SK-N-SH treated with all-trans-retinoic acid at 6 μM for 48 hours (cell line): ENCODE measurements at regions not wholly inside any gene's neighbourhood (a gene's known extent, or its start where the extent isn't known, plus 50 kb on each side); places are given as distances from the start of the nearest gene placed in this dataset.

ENCODE experiments used
- ATAC-seq: fragments of 200-7000 bp; cut with Tn5 transposase; 3 replicates; pipeline ENCODE4 v1.9.1; 2020; ENCODE audit warnings: mild to moderate bottlenecking, moderate library complexity
- ARNTL ChIP-seq: fragments of 450-650 bp; formaldehyde crosslinking; IDR thresholded peaks from 2 replicates; pipeline ENCODE4 v1.5.0; 2020; ENCODE audit warnings: low read depth, mild to moderate bottlenecking, moderate library complexity, borderline replicate concordance
- BACH2 ChIP-seq: fragments of 250-450 bp; sonication (Bioruptor Pico); IDR thresholded peaks from 2 replicates; pipeline ENCODE4 v1.9.0; 2021; ENCODE audit warnings: mild to moderate bottlenecking, borderline replicate concordance
- CREB5 ChIP-seq: fragments of 250-450 bp; sonication (Bioruptor Pico); IDR thresholded peaks from 2 replicates; pipeline ENCODE4 v1.5.1; 2020; ENCODE audit warnings: low read depth, mild to moderate bottlenecking, moderate library complexity
- CSDC2 ChIP-seq: fragments of 250-450 bp; sonication (Bioruptor Pico); IDR thresholded peaks from 2 replicates; pipeline ENCODE4 v1.5.0; 2020; ENCODE audit warnings: mild to moderate bottlenecking, moderate library complexity
- CSRNP3 ChIP-seq: fragments of 250-450 bp; sonication (Bioruptor Pico); IDR thresholded peaks from 2 replicates; pipeline ENCODE4 v1.5.1; 2021; ENCODE audit warnings: mild to moderate bottlenecking, moderate library complexity
- ESRRG ChIP-seq: fragments of 250-450 bp; sonication (Bioruptor Pico); IDR thresholded peaks from 2 replicates; pipeline ENCODE4 v1.6.1; 2021; ENCODE audit warnings: mild to moderate bottlenecking
- ISL1 ChIP-seq: fragments of 250-450 bp; sonication (Bioruptor Pico); IDR thresholded peaks from 2 replicates; pipeline ENCODE4 v2.1.2; 2022; ENCODE audit warnings: mild to moderate bottlenecking, moderate library complexity
- OSR1 ChIP-seq: fragments of 250-450 bp; sonication (Bioruptor Pico); IDR thresholded peaks from 2 replicates; pipeline ENCODE4 v1.8.0; 2022; ENCODE audit warnings: moderate library complexity, mild to moderate bottlenecking, inconsistent platforms
- POU6F1 ChIP-seq: fragments of 250-450 bp; sonication (Bioruptor Pico); IDR thresholded peaks from 2 replicates; pipeline ENCODE4 v1.8.0; 2021; ENCODE audit warnings: low read depth, mild to moderate bottlenecking, moderate library complexity, borderline replicate concordance
- PPARA ChIP-seq: fragments of 250-450 bp; sonication (Bioruptor Pico); IDR thresholded peaks from 2 replicates; pipeline ENCODE4 v1.5.0; 2020; ENCODE audit warnings: mild to moderate bottlenecking, borderline replicate concordance
- RARB ChIP-seq: fragments of 250-450 bp; sonication (Bioruptor Pico); IDR thresholded peaks from 2 replicates; pipeline ENCODE4 v1.8.0; 2021; ENCODE audit warnings: mild to moderate bottlenecking, moderate library complexity
- SNAI2 ChIP-seq: fragments of 250-450 bp; sonication (Bioruptor Pico); IDR thresholded peaks from 2 replicates; pipeline ENCODE4 v1.5.0; 2020; ENCODE audit warnings: mild to moderate bottlenecking, moderate library complexity
- TCF4 ChIP-seq: fragments of 250-450 bp; sonication (Bioruptor Pico); IDR thresholded peaks from 2 replicates; pipeline ENCODE4 v1.8.0; 2021; ENCODE audit warnings: mild to moderate bottlenecking, moderate library complexity, borderline replicate concordance
- TOX ChIP-seq: fragments of 250-450 bp; sonication (Bioruptor Pico); IDR thresholded peaks from 2 replicates; pipeline ENCODE4 v1.8.0; 2021; ENCODE audit warnings: mild to moderate bottlenecking, moderate library complexity, borderline replicate concordance
- ZC3H10 ChIP-seq: fragments of 250-450 bp; sonication (Bioruptor Pico); IDR thresholded peaks from 2 replicates; pipeline ENCODE4 v1.5.1; 2021; ENCODE audit warnings: mild to moderate bottlenecking, moderate library complexity
- ZFP3 ChIP-seq: fragments of 250-450 bp; sonication (Bioruptor Pico); IDR thresholded peaks from 2 replicates; pipeline ENCODE4 v1.5.0; 2020; ENCODE audit warnings: mild to moderate bottlenecking, moderate library complexity
- ZFP30 ChIP-seq: fragments of 450-650 bp; formaldehyde crosslinking; IDR thresholded peaks from 2 replicates; pipeline ENCODE4 v1.5.0; 2022; ENCODE audit warnings: mild to moderate bottlenecking, moderate library complexity
- ZNF565 ChIP-seq: fragments of 450-650 bp; formaldehyde crosslinking; conservative IDR thresholded peaks from 2 replicates; pipeline ENCODE4 v1.5.0; 2020; ENCODE audit warnings: low read depth, mild to moderate bottlenecking, moderate library complexity
- ZNF70 ChIP-seq: fragments of 450-650 bp; formaldehyde crosslinking; IDR thresholded peaks from 2 replicates; pipeline ENCODE4 v1.5.0; 2020; ENCODE audit warnings: mild to moderate bottlenecking, moderate library complexity
- ZNF8 ChIP-seq: fragments of 450-650 bp; formaldehyde crosslinking; IDR thresholded peaks from 2 replicates; pipeline ENCODE4 v1.5.0; 2020; ENCODE audit warnings: mild to moderate bottlenecking, moderate library complexity
- TF ChIP-seq, protein P1 (sequence below): fragments of 250-450 bp; sonication (Bioruptor Pico); IDR thresholded peaks from 2 replicates; pipeline ENCODE4 v1.5.0; 2020; ENCODE audit warnings: mild to moderate bottlenecking, moderate library complexity

DNA sequence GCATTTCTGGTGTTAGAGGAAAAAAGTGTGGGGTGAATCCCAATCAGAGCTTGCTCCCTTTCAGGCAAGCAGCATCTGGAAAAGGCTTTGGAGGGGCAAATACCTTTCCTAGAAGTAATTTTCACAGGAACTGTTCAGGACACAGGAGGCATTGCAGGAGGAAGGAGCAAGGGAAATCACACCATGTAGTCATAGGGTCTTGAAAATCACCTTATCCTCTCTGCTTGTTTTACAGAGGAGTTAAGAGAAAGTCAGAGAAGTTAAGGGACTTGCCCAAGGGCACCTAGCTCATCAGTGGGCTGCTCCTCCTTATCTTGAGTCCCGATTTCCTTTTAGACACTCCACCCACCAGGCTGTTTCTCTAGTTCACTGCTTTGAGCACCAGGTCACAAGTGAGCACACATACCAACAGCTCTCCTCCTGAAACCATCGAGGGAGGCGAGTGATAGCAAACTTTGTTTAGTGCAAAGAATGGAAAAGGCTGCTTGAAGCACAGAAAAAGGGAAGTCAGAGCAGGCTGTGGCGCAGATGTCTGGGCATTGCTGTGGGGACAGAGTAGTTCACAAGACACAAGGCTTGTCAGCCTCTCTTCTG, 89.2 kb upstream of the CXCR4 start:
- no peak for TF ChIP-seq ARNTL
- TF ChIP-seq SNAI2 (CRISPR knock-in tag), result no peak
- TF ChIP-seq ZFP3, result no peak
- TF ChIP-seq ZNF8 (CRISPR knock-in tag), result no peak
- no peak for TF ChIP-seq CREB5 (CRISPR knock-in tag)
- TF ChIP-seq TOX (CRISPR knock-in tag), result no peak
- TF ChIP-seq POU6F1 (CRISPR knock-in tag), result no peak
- TF ChIP-seq ZFP30 (CRISPR knock-in tag), result no peak
- no peak for TF ChIP-seq CSRNP3 (CRISPR knock-in tag)
- no peak for TF ChIP-seq RARB
- TF ChIP-seq BACH2 (CRISPR knock-in tag), result no peak
- ATAC-seq, result no peak

DNA sequence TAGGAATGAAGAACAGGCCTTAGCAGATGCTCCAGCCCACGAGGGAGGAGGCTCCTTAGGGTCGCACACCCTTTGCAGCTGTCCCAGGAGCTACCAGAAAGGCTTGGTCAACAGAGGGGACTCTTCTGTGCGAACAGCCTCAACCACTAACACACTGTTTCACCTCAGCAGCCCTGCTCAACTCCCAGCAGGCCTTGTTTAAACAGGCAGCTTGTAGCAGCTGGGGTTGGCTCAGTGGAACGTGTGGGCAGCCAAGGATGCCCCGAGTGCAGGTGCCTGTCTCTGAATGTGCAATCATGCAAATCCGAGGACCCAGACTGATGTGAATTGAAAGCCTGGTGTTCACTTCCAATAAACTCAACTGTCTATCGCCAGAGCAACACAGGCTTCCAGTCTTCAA, 88.7 kb upstream of the CXCR4 start:
- TF ChIP-seq ZNF565 (CRISPR knock-in tag) (no peak), TCF4 (CRISPR knock-in tag) (no peak), CREB5 (CRISPR knock-in tag) (no peak), ARNTL (no peak), RARB (no peak), ZFP30 (CRISPR knock-in tag) (no peak), ESRRG (CRISPR knock-in tag) (no peak), OSR1 (CRISPR knock-in tag) (no peak), PPARA (CRISPR knock-in tag) (no peak), ZC3H10 (CRISPR knock-in tag) (no peak), ZNF70 (CRISPR knock-in tag) (no peak), ZFP3 (no peak), SNAI2 (CRISPR knock-in tag) (no peak), CSDC2 (CRISPR knock-in tag) (no peak), POU6F1 (CRISPR knock-in tag) (no peak), CSRNP3 (CRISPR knock-in tag) (no peak), ISL1 (CRISPR knock-in tag) (no peak)
- TF ChIP-seq, protein P1, sequence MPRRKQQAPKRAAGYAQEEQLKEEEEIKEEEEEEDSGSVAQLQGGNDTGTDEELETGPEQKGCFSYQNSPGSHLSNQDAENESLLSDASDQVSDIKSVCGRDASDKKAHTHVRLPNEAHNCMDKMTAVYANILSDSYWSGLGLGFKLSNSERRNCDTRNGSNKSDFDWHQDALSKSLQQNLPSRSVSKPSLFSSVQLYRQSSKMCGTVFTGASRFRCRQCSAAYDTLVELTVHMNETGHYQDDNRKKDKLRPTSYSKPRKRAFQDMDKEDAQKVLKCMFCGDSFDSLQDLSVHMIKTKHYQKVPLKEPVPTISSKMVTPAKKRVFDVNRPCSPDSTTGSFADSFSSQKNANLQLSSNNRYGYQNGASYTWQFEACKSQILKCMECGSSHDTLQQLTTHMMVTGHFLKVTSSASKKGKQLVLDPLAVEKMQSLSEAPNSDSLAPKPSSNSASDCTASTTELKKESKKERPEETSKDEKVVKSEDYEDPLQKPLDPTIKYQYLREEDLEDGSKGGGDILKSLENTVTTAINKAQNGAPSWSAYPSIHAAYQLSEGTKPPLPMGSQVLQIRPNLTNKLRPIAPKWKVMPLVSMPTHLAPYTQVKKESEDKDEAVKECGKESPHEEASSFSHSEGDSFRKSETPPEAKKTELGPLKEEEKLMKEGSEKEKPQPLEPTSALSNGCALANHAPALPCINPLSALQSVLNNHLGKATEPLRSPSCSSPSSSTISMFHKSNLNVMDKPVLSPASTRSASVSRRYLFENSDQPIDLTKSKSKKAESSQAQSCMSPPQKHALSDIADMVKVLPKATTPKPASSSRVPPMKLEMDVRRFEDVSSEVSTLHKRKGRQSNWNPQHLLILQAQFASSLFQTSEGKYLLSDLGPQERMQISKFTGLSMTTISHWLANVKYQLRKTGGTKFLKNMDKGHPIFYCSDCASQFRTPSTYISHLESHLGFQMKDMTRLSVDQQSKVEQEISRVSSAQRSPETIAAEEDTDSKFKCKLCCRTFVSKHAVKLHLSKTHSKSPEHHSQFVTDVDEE (CRISPR knock-in tag), result no peak
- no peak for ATAC-seq
